Ovary (tissue), 7 donors: ENCODE measurements at regions not wholly inside any gene's neighbourhood (a gene's known extent, or its start where the extent isn't known, plus 50 kb on each side); places are given as distances from the start of the nearest gene placed in this dataset.

Experiments used
- DNase-seq, 5 donors: peaks; one replicate each; pipeline ENCODE4 v3.0.0-alpha.2; 2019 to 2020
- H3K27ac ChIP-seq, 2 donors: fragments of 200-600 bp; one replicate each; pipeline versions ENCODE4 v1.5.1 to v1.8.0; 2019 to 2022
- H3K27me3 ChIP-seq: fragments of 200-600 bp; one replicate; pipeline ENCODE4 v1.8.0; 2022
- H3K36me3 ChIP-seq: fragments of 200-600 bp; sonication (generic); one replicate; pipeline ENCODE4 v1.5.1; 2019
- H3K4me1 ChIP-seq: one replicate; pipeline ENCODE4 v1.8.1; 2013; ENCODE audit warnings: mild to moderate bottlenecking, moderate library complexity; ENCODE audit not compliant: insufficient read depth
- H3K4me3 ChIP-seq: fragments of 200-600 bp; sonication (generic); one replicate; pipeline ENCODE4 v1.5.1; 2017
- H3K9me3 ChIP-seq, 2 donors: fragments of 200-600 bp in 1 of 2; sonication (generic) in 1 of 2; one replicate each; pipeline versions ENCODE4 v1.5.1 to v1.8.1; 2013 to 2019; ENCODE audit warnings: mild to moderate bottlenecking in 1 of 2, moderate library complexity in 1 of 2
- EP300 ChIP-seq: sonication (generic); formaldehyde crosslinking; IDR thresholded peaks from one replicate; pipeline ENCODE4 v1.6.1; 2017; ENCODE audit warnings: antibody characterized with exemption
- POLR2A ChIP-seq: fragments of 450-650 bp; IDR thresholded peaks from one replicate; pipeline ENCODE4 v1.6.1; 2017; ENCODE audit warnings: antibody characterized with exemption, mild to moderate bottlenecking, moderate library complexity
- WGBS, 3 donors: extraction: QIAGEN DNeasy Blood & Tissue Kit in 1 of 3; methylation state at CpG; one replicate each; pipeline versions ENCODE4 v1.1.5 to v1.1.7; 2013 to 2017; 5-methylcytosine and 5-hydroxymethylcytosine counted together
- intact Hi-C, 4 donors: fragments of 100-400 bp; cut with DNase I; formaldehyde crosslinking; loops; one replicate each; pipeline versions ENCODE4 v1.11.0 to v1.15.1; 2022 to 2023
- TF ChIP-seq, protein P1 (sequence below), 3 donors: fragments of 450-650 bp in 2 of 3; fragments of 200-600 bp in 1 of 3; IDR thresholded peaks; one replicate each; pipeline versions ENCODE4 v1.5.1 to v1.8.0; 2016 to 2022; ENCODE audit warnings: antibody characterized with exemption in 3 of 3, mild to moderate bottlenecking in 1 of 3
- donor health status: DM: no; HTN: no; CAD: no; lungs with moderate emphysema.
- donor health status: DM: no; HTN: no; CAD: no.
- donor health status: Bipolar disorder and iron deficiency.
- donor health status: DM: no; HTN: no; CAD: no.
- donor health status: DM: yes; HTN: yes; CAD: no.

DNA sequence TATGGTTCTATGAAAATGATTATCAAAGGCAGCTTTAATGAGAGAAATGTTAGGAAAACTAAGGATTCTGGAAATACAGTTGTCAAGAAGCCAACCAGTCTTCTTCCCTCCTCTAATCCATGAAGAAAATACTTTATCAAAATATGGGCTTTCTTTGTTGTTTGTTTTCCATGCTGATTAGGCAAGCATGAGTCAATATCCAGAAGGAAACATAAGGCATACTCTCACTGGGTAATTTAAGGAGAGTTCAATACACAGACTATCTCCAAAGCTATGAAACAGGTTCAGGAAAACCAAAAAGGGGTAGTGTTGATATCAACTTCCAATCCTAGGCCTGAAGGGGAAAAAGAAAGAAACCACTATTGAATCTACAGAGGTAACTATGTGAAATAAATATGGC lies 68.7 kb upstream of the CMC1 start:
- Histone ChIP-seq H3K27me3 (no peaks in the 10 kb centered on the region), H3K27ac (no peak overlapping the region), H3K36me3 (no peaks in the 10 kb centered on the region), H3K9me3 (no peaks in the 10 kb centered on the region), H3K4me3 (no peak overlapping the region), H3K4me1 (no peaks in the 10 kb centered on the region)
- DNase-seq: no peak
- TF ChIP-seq, protein P1, sequence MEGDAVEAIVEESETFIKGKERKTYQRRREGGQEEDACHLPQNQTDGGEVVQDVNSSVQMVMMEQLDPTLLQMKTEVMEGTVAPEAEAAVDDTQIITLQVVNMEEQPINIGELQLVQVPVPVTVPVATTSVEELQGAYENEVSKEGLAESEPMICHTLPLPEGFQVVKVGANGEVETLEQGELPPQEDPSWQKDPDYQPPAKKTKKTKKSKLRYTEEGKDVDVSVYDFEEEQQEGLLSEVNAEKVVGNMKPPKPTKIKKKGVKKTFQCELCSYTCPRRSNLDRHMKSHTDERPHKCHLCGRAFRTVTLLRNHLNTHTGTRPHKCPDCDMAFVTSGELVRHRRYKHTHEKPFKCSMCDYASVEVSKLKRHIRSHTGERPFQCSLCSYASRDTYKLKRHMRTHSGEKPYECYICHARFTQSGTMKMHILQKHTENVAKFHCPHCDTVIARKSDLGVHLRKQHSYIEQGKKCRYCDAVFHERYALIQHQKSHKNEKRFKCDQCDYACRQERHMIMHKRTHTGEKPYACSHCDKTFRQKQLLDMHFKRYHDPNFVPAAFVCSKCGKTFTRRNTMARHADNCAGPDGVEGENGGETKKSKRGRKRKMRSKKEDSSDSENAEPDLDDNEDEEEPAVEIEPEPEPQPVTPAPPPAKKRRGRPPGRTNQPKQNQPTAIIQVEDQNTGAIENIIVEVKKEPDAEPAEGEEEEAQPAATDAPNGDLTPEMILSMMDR (IDR thresholded peaks at IDR 0.05): no peak
- no peak for TF ChIP-seq POLR2A
- no peak for TF ChIP-seq EP300
- intact Hi-C loops: no loop called here

DNA sequence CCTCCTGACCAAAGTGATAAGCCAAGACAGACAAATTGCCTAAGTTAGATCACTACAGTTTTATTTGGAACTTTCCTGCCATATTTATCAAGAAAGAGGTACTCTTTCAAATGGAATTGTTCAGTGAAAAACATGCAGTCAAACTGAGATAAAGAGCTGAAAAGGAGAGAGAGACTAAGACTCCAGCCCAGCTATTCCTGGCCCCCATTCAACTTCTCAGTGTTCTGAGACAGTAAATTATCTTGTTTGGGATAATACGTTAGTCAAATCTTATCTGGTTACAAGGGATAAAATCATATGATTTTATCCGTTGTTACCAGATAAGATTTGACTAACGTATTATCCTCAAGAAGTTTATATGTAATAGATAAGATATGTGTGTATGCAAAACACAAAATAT lies 67.6 kb upstream of the CMC1 start:
- Histone ChIP-seq H3K27me3 (no peaks in the 10 kb centered on the region), H3K27ac (no peak overlapping the region), H3K4me1 (no peaks in the 10 kb centered on the region), H3K36me3 (no peaks in the 10 kb centered on the region), H3K4me3 (no peak overlapping the region), H3K9me3 (no peaks in the 10 kb centered on the region)
- TF ChIP-seq POLR2A: no peak
- intact Hi-C loops: no loop called here
- DNase-seq: no peak
- 3 to 7% (median 5%) methylated on average over 3 of the region's 3 CpGs for WGBS, 3 donors

DNA sequence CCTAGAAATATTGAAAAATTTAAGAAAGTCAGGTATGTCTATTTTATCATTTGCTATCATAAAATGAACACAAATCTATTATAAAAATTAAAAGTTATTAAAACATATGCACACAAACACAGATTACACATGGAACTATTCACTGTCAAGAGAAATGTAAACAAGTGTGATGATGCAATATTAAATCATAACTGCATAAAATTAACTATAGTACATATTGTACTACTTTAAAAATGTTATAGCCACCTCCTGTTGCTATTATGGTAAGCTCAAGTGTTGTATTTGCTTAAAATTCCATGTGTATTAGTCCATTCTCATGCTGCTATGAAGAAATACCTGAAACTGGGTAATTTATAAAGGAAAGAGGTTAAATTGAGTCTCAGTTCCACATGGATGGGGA lies 54.7 kb upstream of the CMC1 start:
- no peak for DNase-seq
- no peak overlapping the region for H3K27ac ChIP-seq
- intact Hi-C loops: no loop called here
- H3K36me3 ChIP-seq: no peaks in the 10 kb centered on the region
- no peaks in the 10 kb centered on the region for H3K4me1 ChIP-seq
- H3K9me3 ChIP-seq: no peaks in the 10 kb centered on the region
- no peak overlapping the region for H3K4me3 ChIP-seq
- no peaks in the 10 kb centered on the region for H3K27me3 ChIP-seq
- TF ChIP-seq EP300: no peak
- TF ChIP-seq, protein P1 (IDR thresholded peaks at IDR 0.05): no peak
- no peak for TF ChIP-seq POLR2A

DNA sequence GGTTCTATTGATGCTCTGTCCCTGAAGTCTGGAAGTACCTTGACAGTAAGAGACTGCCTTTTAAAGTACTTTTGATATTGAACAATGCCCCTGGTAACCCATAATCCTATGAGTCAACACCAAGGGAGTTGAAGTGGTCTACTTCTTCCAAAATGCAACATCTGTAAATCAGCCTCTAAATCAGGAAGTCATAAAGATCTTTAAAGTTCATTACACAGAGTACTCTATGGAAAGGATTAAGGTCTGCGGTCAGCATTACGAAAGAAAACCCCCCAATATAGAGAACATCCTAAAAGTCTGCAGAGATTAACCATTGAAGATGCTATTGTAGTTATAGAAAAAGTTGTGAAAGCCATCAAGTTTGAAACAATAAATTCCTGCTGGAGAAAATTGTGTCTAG lies 52.7 kb upstream of the CMC1 start:
- TF ChIP-seq EP300 (no peak), POLR2A (no peak)
- TF ChIP-seq, protein P1 (IDR thresholded peaks at IDR 0.05): no peak
- Histone ChIP-seq H3K4me1 (no peaks in the 10 kb centered on the region), H3K27me3 (no peaks in the 10 kb centered on the region), H3K9me3 (no peaks in the 10 kb centered on the region), H3K4me3 (no peak overlapping the region), H3K36me3 (no peaks in the 10 kb centered on the region), H3K27ac (no peak overlapping the region)
- DNase-seq: no peak
- 95 to 97% (median 96%) methylated on average over 2 of the region's 2 CpGs for WGBS, 3 donors
- intact Hi-C loops: no loop called here

DNA sequence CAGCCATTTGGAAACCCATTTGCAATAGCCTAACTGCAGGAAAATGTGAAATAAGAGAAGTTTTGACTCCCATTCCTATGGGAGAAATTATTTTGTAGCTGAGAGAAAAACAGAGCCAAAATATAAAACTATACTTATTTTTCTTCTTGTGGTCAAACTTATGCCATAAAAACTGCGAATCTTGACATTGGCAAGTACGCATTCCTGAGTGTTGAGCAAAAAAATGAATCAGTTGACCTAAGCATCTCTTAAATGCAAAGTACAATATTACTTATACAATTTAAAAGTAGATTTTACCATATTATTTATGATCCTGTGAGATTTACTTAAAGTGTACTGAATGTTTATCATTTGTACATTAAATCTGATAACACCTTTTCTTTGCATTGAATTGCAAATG lies 50.1 kb upstream of the CMC1 start:
- Histone ChIP-seq H3K36me3 (no peaks in the 10 kb centered on the region), H3K9me3 (no peaks in the 10 kb centered on the region), H3K4me3 (no peak overlapping the region), H3K27ac (no peak overlapping the region), H3K27me3 (no peaks in the 10 kb centered on the region), H3K4me1 (no peaks in the 10 kb centered on the region)
- 90 to 96% (median 95%) methylated on average over 2 of the region's 2 CpGs for WGBS, 3 donors
- DNase-seq: no peak
- intact Hi-C loops: no loop called here
- TF ChIP-seq EP300 (no peak), POLR2A (no peak)
- TF ChIP-seq, protein P1 (IDR thresholded peaks at IDR 0.05): no peak
